Left lung (tissue), 4 donors: ENCODE measurements at regions not wholly inside any gene's neighbourhood (a gene's known extent, or its start where the extent isn't known, plus 50 kb on each side); places are given as distances from the start of the nearest gene placed in this dataset.

Experiments used
- ATAC-seq: fragments of 200-7000 bp; cut with Tn5 transposase; one replicate; pipeline ENCODE4 v1.9.1; 2020; ENCODE audit warnings: moderate library complexity
- DNase-seq, 4 donors: peaks; one replicate each; pipeline ENCODE4 v3.0.0-alpha.2; 2013 to 2020
- H3K27ac ChIP-seq, 2 donors: fragments of 200-600 bp; sonication (generic) in 1 of 2; one replicate each; pipeline versions ENCODE4 v1.5.0 to v1.8.0; 2020 to 2021
- H3K27me3 ChIP-seq, 2 donors: fragments of 200-600 bp; sonication (generic) in 1 of 2; one replicate each; pipeline versions ENCODE4 v1.5.0 to v1.8.0; 2020 to 2021
- H3K36me3 ChIP-seq, 2 donors: fragments of 200-600 bp; sonication (generic) in 1 of 2; one replicate each; pipeline versions ENCODE4 v1.5.0 to v1.8.0; 2020 to 2021
- H3K4me1 ChIP-seq, 2 donors: fragments of 200-600 bp; one replicate each; pipeline ENCODE4 v1.8.0; 2021
- H3K4me3 ChIP-seq, 2 donors: fragments of 200-600 bp; sonication (generic) in 1 of 2; one replicate each; pipeline versions ENCODE4 v1.5.0 to v1.8.0; 2020 to 2021; ENCODE audit warnings: mild to moderate bottlenecking in 1 of 2
- H3K9me3 ChIP-seq, 2 donors: fragments of 200-600 bp; sonication (generic) in 1 of 2; one replicate each; pipeline versions ENCODE4 v1.5.0 to v1.8.0; 2020 to 2021
- CTCF ChIP-seq, 2 donors: fragments of 200-600 bp; sonication (generic) in 1 of 2; IDR thresholded peaks; one replicate each; pipeline versions ENCODE4 v1.5.0 to v1.8.0; 2021; ENCODE audit warnings: antibody characterized with exemption in 2 of 2
- intact Hi-C, 2 donors: fragments of 100-400 bp; cut with DNase I; formaldehyde crosslinking; loops; one replicate each; pipeline versions ENCODE4 v1.11.2 to v1.14.2; 2022
- donor health status: DM: no; HTN: yes; CAD: no.
- donor health status: DM: no; HTN: no; CAD: no.

- ATAC-seq = no peak
- Histone ChIP-seq H3K4me1 (no peaks in the 10 kb centered on the region), H3K4me3 (no peak overlapping the region), H3K27me3 (peaks cover 5 to 43% of the 10 kb centered on the region in 2 donors), H3K27ac (no peak overlapping the region), H3K36me3 (no peaks in the 10 kb centered on the region), H3K9me3 (no peaks in the 10 kb centered on the region)
- intact Hi-C loops = no loop called here
- no peak for DNase-seq
- no peak for TF ChIP-seq CTCF (IDR thresholded peaks at IDR 0.05)
Measured at GRCh38 chr11:44380009-44380313, 70.0 kb upstream of the ALX4 start.

GRCh38 chr11:44380820-44381219 is 70.9 kb upstream of the ALX4 start:
- intact Hi-C loops = no loop called here
- H3K9me3 ChIP-seq = no peaks in the 10 kb centered on the region
- H3K36me3 ChIP-seq = no peaks in the 10 kb centered on the region
- no peak for TF ChIP-seq CTCF (IDR thresholded peaks at IDR 0.05)
- DNase-seq = no peak
- ATAC-seq = no peak
- H3K27me3 ChIP-seq = peaks cover 5 to 43% of the 10 kb centered on the region in 2 donors
- H3K4me3 ChIP-seq = no peak overlapping the region
- H3K27ac ChIP-seq = no peak overlapping the region
- H3K4me1 ChIP-seq = no peaks in the 10 kb centered on the region

GRCh38 chr11:44381261-44381660 is 71.3 kb upstream of the ALX4 start:
- Histone ChIP-seq H3K4me3 (no peak overlapping the region), H3K9me3 (no peaks in the 10 kb centered on the region), H3K27me3 (peaks cover 5 to 43% of the 10 kb centered on the region in 2 donors), H3K36me3 (no peaks in the 10 kb centered on the region), H3K27ac (no peak overlapping the region), H3K4me1 (no peaks in the 10 kb centered on the region)
- TF ChIP-seq CTCF (IDR thresholded peaks at IDR 0.05) = no peak
- no peak for DNase-seq
- ATAC-seq = no peak
- intact Hi-C loops = no loop called here

DNA sequence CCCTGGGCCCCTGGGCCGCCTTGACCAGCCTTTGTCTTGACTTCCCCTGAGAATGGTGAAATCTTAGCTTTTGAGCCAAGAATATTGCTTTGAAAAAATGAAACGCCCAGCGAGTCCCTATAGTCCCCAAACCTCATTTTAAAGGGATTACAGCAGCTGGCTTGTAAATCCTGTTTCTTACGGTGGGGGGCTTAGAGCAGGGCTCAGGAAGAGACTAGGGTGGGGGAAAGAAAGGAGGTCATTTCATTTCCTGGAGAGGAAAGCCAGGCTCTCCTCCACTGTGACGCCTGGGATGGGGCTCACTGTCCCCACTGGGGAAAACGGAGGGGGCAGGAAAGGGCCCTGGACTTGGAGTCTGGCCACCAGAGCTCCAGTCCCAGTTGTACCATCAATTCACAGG is 72.2 kb upstream of the ALX4 start:
- H3K27me3 ChIP-seq = peaks cover 5 to 43% of the 10 kb centered on the region in 2 donors
- no peaks in the 10 kb centered on the region for H3K36me3 ChIP-seq
- H3K27ac ChIP-seq = no peak overlapping the region
- no peaks in the 10 kb centered on the region for H3K4me1 ChIP-seq
- no peak for TF ChIP-seq CTCF (IDR thresholded peaks at IDR 0.05)
- no peak overlapping the region for H3K4me3 ChIP-seq
- H3K9me3 ChIP-seq = no peaks in the 10 kb centered on the region
- DNase-seq (no peak), ATAC-seq (no peak)
- intact Hi-C loops = no loop called here

- Histone ChIP-seq H3K27ac (no peak overlapping the region), H3K9me3 (no peaks in the 10 kb centered on the region), H3K27me3 (peaks cover 5 to 43% of the 10 kb centered on the region in 2 donors), H3K4me1 (no peaks in the 10 kb centered on the region), H3K4me3 (no peak overlapping the region), H3K36me3 (no peaks in the 10 kb centered on the region)
- intact Hi-C loops = no loop called here
- ATAC-seq (no peak), DNase-seq (no peak)
- no peak for TF ChIP-seq CTCF (IDR thresholded peaks at IDR 0.05)
Measured at GRCh38 chr11:44382656-44383240, 72.8 kb upstream of the ALX4 start.
